GM12801 (cell line): ENCODE measurements at regions not wholly inside any gene's neighbourhood (a gene's known extent, or its start where the extent isn't known, plus 50 kb on each side); places are given as distances from the start of the nearest gene placed in this dataset.

Source experiments
- TF ChIP-seq, protein P1 (sequence below): IDR thresholded peaks from one replicate; pipeline ENCODE4 v1.5.1; 2011; ENCODE audit warnings: control low read depth; ENCODE audit not compliant: insufficient read length; ENCODE audit errors: extremely low read depth

DNA sequence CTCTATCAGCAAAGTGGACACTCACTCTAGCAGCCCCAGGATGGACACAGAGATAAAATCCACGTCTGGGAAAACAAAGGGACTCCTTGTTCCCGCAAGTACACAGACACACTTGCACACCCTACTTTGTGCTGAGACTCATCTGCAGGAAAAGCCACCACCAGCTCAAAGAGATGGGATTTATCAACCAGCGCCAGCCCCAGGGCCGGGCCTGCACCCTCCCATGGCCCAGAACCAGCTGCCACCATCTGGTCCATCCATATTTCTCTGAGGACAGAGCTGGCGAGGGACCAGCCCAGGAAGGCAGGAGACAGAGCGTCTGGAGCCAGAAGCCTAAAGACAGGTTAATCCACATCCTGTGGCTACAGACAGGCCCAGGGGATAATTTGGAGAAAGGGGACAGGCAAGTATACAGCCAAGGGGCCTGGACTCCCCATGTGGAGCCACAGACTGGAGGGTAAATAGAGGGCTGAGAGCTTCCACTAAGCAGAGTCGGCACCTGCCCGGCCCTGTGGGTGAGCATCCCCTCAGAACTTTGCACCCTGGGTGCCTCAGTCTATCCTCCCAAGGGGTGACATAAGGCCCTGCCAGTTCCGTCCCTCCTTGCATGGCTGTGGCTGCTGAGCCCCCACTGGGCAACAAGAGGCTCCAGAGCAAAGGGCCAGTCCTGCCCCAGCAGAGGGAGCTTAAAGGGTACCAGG, 233.9 kb downstream of the PTPRU start:
- TF ChIP-seq, protein P1, sequence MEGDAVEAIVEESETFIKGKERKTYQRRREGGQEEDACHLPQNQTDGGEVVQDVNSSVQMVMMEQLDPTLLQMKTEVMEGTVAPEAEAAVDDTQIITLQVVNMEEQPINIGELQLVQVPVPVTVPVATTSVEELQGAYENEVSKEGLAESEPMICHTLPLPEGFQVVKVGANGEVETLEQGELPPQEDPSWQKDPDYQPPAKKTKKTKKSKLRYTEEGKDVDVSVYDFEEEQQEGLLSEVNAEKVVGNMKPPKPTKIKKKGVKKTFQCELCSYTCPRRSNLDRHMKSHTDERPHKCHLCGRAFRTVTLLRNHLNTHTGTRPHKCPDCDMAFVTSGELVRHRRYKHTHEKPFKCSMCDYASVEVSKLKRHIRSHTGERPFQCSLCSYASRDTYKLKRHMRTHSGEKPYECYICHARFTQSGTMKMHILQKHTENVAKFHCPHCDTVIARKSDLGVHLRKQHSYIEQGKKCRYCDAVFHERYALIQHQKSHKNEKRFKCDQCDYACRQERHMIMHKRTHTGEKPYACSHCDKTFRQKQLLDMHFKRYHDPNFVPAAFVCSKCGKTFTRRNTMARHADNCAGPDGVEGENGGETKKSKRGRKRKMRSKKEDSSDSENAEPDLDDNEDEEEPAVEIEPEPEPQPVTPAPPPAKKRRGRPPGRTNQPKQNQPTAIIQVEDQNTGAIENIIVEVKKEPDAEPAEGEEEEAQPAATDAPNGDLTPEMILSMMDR, result no peak

GRCh38 chr1:29469457-29469856, 233.1 kb downstream of the PTPRU start:
- TF ChIP-seq, protein P1, result no peak

- TF ChIP-seq, protein P1, result no peak
Observed at GRCh38 chr1:29467989-29468900, 231.9 kb downstream of the PTPRU start.

DNA sequence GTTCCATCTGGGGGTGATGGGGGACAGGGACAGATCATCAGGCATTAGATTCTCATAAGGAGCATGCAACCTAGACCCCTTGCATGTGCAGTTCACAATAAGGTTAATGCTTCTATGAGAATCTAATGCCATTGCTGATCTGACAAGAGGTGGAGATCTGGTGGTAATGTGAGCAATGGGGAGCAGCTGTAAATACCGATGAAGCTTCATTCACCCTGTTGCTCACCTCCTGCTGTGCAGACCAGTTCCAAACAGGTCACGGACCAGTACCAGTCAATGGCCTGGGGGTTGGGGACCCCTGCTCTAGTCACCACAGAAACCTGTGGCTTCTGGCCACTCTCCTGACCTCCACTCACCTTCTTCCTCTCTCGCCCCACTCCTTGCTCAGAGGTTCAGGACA, 229.9 kb downstream of the PTPRU start:
- TF ChIP-seq, protein P1, result no peak

- TF ChIP-seq, protein P1, result no peak
Observed at GRCh38 chr1:29465755-29466154, 229.4 kb downstream of the PTPRU start.

DNA sequence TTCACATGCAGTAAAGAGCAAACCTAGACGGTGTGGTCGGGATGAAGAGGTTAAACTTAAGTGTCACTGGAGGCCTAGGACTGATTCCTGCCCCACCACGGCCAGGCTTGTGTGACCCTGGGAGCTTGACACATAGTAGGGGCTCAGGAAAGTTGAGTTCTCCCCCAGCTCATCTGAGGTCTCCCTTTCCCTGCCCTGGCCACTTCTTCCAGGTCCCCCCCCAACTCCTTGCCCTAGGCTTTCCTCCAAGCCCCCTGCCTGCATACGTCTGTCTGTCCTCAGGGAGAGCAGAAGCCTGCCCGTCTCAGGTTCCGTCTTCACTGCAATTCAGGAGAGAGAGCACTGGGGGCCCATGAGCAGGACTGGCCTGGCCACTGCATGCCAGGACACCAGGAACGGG, 225.8 kb downstream of the PTPRU start:
- TF ChIP-seq, protein P1, result no peak

GRCh38 chr1:29461115-29461739, 224.9 kb downstream of the PTPRU start:
- TF ChIP-seq, protein P1, result no peak
